GM21447 (cell line): ENCODE measurements at regions not wholly inside any gene's neighbourhood (a gene's known extent, or its start where the extent isn't known, plus 50 kb on each side); places are given as distances from the start of the nearest gene placed in this dataset.
"Not testable (repeated sequence)": the region's sequence is repeated elsewhere in the genome, so short reads cannot be mapped to it uniquely, and the experiment has no call there.

Experiments
- ATAC-seq: cut with Tn5 transposase; IDR thresholded peaks from one replicate; pipeline ENCODE4 v1.9.1; 2021; ENCODE audit not compliant: unreplicated experiment

DNA sequence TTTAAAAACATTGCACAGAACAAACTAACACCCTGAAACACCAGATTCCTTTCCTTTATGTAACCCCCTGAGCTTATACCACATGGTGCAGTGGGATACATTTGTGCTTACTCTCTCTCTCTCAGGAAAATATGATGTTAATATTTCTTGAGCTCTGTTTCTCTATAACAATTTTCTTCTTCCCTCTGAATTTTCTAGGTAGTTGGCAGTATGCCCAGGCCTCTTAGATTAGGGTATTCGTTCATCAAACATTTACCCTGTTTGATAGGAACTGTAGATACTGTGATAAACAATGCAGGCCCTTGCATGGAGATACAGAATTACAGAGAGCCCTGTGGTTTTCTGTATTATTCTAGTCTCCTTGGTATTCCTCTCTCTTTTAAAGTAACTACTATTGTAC lies 567.8 kb downstream of the IPMK start:
- ATAC-seq, result no peak

DNA sequence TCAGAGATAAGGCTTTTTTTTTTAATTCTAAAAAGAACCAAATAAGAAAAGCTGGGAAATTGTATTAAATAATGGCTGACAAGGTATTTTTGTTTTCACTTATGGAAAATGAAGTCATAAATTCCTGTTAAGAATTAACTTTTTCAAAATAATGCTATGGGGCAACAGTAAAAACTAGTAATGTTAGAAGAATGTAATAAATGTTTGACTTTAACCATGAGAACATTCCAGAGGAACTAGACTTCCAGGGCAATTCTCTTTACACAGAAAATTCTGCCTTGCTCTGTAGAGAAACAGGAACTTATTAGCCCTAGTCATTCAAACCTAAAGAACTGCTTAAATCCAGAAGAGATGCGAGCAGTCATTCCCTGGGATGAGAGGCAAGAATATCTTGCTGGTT lies 571.1 kb downstream of the IPMK start:
- no peak for ATAC-seq

DNA sequence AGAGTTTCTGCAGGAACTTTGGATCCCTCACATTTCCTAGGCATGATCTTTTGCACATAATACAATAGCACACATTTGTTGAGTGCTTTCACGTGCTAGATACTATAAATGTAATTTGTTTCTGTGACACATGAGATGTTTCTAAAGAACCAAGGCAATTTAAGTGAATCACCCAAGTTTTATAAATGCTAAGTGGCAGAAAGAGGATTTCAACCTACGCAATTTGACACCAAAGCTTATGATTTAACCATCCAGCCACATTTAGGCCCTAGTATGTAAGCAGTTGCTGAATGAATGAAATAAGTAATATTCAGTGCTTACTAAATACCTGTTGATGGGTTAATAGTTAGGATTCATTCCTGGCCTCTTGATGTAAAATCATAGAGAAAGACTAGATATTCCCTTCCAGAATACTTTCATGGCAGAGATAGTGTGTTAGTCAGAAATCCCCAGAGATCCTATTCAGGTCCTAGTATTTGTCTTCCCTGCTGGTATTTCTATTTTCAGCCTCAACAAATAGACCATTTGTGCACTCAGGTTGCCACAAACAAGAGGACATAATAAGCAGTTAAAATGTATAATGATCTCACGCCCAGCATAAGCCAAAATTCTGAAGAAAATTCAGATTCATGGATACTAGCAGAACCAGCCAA lies 572.6 kb downstream of the IPMK start:
- no peak for ATAC-seq

DNA sequence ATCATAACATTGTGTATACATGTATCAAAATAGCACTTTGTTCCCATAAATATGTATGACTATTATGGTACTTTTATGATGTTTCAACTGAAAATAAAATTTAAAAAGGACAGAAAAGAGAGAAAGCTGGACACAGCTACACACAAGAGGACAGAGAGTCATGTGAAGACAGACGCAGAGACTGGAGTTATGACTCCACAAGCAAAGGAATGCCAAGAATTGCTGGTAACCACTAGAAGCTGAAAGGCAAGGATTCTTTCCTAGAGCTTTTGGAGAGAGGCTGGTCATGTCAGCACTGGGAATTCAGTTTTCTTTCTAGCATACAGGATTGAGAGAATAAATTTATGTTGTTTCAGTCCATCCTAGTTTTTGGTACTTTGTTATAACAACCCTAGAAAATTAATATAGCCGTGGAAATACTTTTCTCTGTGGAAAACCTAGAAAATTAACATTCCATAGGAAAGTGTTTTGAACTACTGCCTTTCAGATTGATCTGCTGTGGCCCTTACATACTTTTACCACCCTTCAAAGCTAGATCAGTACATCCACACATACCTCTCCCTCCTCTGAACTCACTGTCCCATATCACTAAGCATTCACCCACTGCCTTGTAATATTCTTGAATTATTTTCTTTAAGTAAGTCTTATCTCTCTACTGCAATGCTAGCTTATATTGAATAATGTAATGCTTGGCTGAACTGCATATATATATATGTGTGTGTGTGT lies 575.3 kb downstream of the IPMK start:
- ATAC-seq, result no peak

DNA sequence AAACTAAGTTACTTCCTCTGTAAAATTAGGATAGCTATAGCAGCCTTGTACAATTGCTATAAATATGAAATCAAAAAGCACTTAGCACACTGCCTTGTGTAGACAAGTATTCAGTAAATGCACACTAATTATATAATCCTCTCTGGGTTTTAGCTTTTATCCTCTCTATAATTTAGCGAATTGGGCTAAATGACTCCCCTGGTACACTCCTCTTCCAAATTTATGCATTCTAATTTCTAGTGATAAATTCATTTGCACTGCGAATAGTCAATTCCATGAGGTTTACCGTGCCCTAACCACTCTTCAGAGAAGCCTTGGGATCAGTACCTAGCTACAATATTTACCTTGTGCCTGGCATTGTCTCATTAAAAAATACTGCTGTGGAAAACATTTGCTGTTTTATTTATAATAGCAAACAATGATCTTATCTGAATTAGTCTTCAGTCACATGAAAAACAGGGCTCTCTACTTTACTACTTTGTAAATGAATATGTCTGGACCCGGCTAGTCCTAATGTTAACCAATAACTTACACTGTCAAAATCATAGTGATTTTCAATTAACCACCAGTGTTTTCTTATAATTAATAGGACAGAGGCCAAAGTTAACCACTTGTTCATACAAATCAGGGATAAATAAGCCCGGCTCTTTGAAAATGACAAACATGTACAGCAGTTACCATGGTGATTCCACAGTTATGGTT lies 577.9 kb downstream of the IPMK start:
- no peak for ATAC-seq

DNA sequence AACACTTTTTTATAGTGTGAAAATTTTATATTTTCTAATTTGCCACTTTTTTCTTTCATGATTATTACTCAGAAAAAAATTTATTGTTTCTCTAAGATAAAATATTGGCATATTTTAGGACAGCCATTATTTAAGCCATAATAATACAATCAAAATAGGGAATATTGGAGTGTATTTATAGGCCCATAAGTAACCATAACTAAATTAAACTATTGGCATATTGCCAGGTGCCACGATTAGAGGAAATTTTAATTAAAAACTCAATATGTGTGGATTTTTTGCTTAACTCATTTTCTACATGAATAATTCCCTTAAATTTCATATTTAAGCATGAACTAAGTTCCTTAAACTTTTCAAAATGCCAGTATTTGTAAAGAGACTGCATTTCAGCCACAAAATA lies 587.8 kb downstream of the IPMK start:
- no peak for ATAC-seq

DNA sequence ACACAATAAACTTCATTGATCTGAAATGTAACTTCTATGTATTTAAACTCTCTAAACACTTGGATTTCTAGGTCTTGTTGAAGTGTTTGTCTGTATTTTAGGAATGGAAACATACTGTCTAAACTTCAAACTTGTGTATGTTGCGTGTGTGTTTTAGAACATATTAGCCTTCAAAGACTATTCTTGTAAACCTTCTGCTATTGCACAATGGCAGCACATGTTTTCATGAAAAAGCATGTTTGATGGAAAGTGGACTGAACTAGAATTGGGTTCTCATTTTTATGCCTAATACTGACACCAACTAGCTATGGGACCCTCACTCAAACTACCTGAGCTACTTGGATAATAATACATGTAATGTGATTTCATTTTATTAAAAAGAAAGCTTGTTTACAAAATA lies 592.6 kb downstream of the IPMK start:
- ATAC-seq, result no peak

DNA sequence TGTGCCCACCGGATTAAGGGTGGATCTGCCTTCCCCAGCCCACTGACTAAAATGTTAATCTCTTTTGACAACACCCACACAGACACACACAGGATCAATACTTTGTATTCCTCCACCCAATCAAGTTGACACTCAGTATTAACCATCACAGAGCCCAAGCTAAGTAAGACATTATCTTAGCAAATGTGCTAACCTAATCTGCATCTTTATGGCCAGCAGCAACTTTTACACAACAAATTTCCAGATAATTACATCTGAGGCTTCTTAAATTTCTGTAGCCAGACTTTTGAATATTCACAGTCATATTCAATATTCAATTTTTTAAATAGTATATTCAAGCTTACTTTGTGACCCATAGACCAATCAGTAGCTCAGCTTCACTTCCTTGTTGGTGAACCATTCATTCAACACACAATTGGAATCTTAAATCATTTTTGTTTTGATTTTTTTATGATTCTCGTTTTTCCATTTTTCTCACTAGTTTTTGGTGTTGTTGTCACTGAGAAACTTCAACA lies 594.2 kb downstream of the IPMK start:
- ATAC-seq, result no peak

DNA sequence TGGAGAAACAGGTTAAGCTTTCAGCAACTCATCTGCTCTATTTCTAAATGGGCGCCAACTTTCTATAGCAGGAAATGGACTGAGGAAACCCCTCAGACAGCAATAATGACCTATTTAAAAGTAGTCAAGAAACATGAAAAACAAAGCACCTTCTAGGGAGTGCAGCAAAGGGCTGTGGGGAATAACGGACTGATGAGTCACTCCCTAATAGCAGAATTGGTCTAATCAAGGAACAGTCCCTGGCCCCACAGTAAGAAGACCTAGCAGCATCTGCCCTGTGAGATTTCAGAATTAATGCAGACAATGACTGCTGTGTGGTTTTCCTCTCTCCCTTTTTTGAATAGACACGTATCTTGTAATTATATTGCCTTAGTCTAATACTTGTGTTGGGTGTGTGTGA lies 602.9 kb downstream of the IPMK start:
- ATAC-seq, result no peak

DNA sequence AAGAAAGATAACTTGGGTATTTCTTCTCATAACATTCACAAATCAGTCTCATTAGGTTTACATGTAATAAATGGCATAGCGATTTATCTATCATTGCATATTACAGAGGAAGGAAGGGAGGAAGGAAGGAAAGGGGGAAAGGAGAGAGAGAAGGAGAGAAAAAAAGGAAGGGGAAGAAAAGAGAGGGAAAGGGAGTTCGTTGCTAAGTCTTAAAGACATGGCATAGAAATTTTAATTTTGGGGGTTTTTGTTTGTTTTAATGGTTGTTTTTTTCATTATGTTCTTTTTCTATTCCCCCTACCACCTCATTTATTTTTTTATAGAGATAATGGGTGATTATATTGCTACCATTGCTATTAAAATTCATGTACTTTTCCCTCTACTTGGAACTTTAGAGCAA lies 604.3 kb downstream of the IPMK start:
- ATAC-seq, result no peak

DNA sequence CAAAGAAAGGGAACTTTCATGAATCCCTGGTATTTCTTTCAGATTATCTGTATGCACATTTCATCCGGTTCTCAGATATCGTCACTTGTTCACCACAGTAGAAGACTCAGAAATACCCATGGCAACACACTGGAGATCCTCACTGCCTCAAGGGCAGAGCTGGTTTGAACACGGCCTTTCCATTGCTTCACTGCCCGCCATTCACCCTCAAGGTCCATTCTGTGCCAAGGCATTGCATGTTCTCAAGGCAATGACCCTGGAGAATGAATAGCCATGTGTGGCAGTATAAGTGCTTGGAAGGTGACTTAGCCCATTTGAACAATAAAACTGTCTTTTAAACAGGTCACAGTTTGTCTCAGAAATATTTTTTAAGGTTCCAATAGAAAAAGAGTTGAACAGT lies 606.5 kb downstream of the IPMK start:
- ATAC-seq, result no peak

DNA sequence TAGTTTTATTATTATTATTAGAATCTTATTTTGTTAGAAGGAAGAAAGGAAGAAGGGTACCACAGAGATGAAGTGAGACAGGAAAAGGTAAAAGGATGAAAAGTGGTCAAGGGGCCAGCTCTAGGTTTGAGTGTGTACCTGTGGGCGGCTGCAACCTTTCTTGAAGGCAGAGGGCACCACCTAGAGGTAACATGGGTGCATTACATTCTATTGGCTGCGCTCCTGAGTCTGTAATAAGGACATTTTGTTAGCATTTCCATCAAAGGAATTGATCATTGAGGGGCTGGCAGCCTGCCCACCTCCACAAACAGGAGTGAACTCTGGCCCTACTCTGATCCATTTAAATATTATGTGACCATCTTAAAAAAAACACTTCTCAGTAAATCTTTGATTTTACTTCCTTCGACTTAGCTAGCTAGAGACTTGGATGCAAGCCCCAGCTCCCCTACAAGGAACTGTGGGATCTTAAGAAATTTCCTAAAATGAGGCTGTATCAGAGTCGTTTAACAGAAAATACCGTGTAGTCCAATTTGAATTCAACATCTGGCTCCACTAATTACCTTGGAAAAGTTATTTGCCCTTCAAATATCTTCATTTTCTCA lies 610.4 kb downstream of the IPMK start:
- ATAC-seq, result peak; percentile 94

DNA sequence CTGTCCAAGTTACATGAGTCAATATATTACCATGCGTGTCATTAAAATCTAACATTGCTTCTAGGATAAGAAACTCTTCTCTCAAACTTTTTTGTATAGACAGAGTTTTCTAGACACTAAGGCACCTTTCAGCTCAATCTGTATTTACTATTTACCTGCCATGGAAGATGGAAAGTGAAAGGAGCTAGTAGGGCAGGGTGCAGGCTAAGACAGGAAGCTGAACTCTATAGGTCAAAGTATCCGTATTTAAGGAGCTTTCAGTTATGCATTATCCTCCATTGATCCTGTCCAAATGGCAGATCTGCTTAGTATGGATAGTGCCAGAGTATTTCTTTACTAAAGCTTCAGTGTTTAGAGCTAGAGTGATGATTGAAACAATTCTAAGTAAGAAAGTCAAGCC lies 612.8 kb downstream of the IPMK start:
- no peak for ATAC-seq

DNA sequence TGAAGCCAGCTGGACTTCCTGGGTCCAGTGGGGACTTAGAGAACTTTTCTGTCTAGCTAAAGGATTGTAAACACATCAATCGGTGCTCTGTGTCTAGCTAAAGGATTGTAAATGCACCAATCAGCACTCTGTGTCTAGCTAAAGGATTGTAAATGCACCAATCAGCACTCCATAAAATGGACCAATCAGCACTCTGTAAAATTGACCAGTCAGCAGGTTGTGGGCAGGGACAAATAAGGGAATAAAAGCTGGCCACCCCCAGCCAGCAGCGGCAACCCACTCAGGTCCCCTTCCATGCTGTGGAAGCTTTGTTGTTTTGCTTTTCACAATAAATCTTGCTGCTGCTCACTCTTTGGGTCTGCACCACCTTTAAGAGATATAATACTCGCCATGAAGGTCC lies 622.6 kb downstream of the IPMK start:
- ATAC-seq, result not testable (repeated sequence)

DNA sequence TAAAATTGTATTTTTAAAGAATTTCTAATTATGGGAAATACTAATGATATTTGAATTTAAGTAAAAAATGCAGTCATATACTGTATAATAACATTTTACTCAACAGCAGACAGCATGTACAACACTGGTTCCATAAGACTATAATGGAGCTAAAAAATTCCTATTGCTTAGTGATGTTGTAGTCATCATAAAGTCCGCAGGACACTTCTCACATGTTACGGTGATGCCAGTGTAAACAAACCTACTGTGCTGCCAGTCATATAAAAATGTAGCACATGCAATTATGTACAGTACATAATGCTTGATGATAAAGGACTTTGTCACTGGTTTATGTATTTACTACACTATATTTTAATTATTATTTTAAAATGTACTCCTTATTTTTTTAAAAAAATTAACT lies 629.3 kb downstream of the IPMK start:
- ATAC-seq, result no peak

DNA sequence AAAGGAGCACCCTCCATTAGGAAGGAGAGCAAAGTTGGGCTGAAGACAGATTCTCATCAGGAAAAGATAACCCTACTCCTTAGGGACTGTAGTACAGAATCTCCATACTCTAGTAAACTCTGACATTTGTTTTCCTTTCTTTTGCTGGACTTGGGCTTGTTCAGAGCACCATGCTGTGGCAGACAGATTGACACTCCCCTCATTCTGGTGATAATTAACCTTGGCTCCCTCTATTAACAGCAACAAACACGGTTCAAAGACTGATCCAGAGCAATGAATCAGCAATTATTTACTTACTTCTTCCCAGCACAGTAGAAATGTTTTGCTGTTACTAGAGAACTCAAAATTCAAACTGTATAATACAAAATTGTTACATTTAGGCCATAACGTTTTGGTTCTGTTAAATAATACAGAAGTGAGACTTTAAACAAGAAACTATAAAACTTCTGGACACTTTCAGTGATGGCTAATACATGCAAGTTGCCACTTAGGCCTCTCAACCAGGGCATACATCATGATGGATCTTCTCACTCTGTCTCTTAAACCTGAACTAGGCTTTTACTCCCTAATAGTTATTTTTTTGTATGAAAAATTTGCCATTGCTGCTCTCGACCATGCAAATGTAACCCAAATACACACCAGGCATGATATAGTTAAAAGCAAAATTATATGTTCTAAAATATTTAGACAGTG lies 639.0 kb downstream of the IPMK start:
- no peak for ATAC-seq

DNA sequence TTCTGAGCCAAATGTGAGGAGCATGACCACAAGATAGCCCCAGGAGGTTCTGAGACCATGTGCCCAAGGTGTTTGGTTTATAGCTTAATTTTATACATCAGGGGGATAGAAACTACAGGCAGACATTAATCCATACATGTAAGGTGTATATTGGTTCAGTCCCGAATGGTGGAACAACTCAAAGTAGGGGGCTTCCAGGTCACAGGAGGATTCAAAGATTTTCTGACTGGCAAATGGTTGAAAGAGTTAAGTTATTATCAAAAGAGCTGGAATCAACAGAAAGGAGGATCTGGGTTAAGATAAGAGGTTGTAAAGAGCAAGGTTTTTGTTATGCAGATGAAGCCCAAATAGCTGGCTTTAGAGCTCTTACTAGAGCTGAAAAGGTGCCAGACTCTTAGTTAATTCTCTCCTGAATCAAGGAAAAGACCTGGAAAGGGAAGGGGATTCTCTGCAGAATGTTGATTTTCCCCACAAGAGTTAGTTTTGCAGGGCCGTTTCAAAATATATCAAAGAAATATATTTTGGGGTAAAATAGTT lies 640.0 kb downstream of the IPMK start:
- no peak for ATAC-seq

DNA sequence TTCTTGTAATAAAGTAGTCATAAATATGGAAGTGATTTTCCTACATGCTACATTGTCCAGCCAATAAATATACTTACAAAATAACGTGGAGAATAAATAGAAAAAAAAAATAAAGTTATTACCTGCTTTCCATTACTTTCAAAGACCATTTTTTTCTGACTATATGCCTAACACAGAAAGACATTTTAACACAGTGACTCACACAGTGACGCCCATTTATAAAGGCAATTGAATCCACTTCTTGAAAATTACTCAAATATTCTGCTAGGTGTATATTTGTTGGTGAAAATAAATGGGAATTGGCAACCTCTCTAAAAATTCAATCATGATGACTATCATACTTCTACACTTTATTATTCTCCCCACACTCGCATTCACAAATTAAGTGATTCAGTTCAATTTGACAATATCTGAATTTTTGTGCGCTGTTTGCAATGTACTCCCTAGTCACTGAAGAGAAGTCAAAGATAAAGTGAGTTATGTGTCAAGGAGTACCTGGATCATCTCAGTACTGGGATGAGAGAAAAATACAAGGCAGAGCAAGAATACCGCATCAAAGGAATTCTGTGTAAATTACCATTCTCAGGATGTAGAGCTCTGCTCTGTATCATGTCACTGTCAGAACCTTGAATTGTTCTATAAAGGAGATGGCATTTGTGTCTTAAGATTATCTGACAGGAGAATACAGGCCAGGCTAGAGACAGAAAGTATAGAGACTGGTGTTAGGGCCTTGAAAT lies 642.7 kb downstream of the IPMK start:
- ATAC-seq, result no peak

DNA sequence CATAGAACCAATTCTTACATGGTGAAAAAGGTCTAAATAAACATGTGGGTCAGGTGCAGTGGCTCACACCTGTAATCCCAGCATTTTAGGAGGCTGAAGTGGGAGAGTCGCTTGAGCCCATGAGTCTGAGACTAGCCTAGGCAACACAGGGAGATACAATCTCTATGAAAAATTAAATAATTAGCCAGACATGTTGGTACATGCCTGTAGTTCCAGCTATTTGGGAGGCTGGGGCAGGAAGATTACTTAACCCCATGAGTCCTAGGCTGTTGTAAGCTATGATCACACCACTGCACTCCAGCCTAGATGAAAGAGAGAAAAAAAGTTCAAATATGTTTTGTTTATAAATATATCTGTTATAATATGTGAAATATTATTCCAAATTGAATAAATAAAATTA lies 643.6 kb downstream of the IPMK start:
- ATAC-seq, result no peak

DNA sequence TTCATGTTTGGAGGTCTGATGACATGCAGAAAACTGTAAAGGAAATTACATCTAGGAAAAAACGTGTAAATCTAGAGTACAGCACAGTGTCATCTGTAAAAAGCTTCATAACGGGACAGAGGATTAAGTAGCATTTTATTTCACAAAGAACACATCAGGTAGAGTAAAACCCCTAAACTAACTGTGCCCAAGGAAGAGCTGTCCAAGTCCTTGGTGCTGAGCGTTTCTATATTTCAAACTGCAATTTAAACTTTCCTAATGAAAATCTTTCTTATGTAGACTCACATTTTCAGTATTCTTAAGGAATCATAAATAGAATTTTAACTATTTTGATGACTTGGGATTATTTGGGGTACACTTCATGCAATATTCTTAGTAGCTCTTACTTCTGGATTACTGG lies 646.2 kb downstream of the IPMK start:
- no peak for ATAC-seq
